MM.1S (cell line): ENCODE measurements at regions not wholly inside any gene's neighbourhood (a gene's known extent, or its start where the extent isn't known, plus 50 kb on each side); places are given as distances from the start of the nearest gene placed in this dataset.

ENCODE experiments used
- CTCF ChIP-seq: fragments of 300-600 bp; sonication (generic); IDR thresholded peaks from 2 replicates; pipeline ENCODE4 v1.5.1; 2016; ENCODE audit warnings: antibody characterized with exemption, low read length, mixed read lengths
- EZH2 ChIP-seq: fragments of 300-600 bp; sonication (generic); optimal IDR thresholded peaks from 2 replicates; pipeline ENCODE3; 2017; ENCODE audit warnings: low read depth, mild to moderate bottlenecking, antibody characterized with exemption, low read length, mixed read lengths

- TF ChIP-seq CTCF = no peak
- TF ChIP-seq EZH2 = no peak
Measured at GRCh38 chr7:155935005-155935557, 122.8 kb upstream of the SHH start.
